Epithelial cell of proximal tubule (primary cell): ENCODE measurements at regions not wholly inside any gene's neighbourhood (a gene's known extent, or its start where the extent isn't known, plus 50 kb on each side); places are given as distances from the start of the nearest gene placed in this dataset.
"Not testable (repeated sequence)": the region's sequence is repeated elsewhere in the genome, so short reads cannot be mapped to it uniquely, and the experiment has no call there.

Source experiments
- DNase-seq: peaks from one replicate; pipeline ENCODE4 v3.0.0-alpha.2; 2011; ENCODE audit warnings: low read depth
- H3K4me3 ChIP-seq: 2 replicates; pipeline ENCODE4 v1.5.1; 2011; ENCODE audit warnings: low read depth, mild to moderate bottlenecking, low read length
- CTCF ChIP-seq: conservative IDR thresholded peaks from 2 replicates; pipeline ENCODE4 v1.5.1; 2012; ENCODE audit warnings: low read depth, mild to moderate bottlenecking, low read length

- DNase-seq: no peak
- no peak overlapping the region for H3K4me3 ChIP-seq
- no peak for TF ChIP-seq CTCF
These were observed 274.6 kb upstream of the ZNF32 start for GRCh38 chr10:43923328-43923727.

- TF ChIP-seq CTCF: no peak
- H3K4me3 ChIP-seq: no peak overlapping the region
- no peak for DNase-seq
These were observed 273.9 kb upstream of the ZNF32 start for GRCh38 chr10:43922335-43923280.

GRCh38 chr10:43921881-43922280 is 273.2 kb upstream of the ZNF32 start:
- no peak for TF ChIP-seq CTCF
- no peak overlapping the region for H3K4me3 ChIP-seq
- DNase-seq: no peak

- TF ChIP-seq CTCF: no peak
- H3K4me3 ChIP-seq: no peak overlapping the region
- no peak for DNase-seq
These were observed 272.8 kb upstream of the ZNF32 start for GRCh38 chr10:43921478-43921877.

- H3K4me3 ChIP-seq, DNase-seq: not testable (repeated sequence)
These were observed 271.6 kb upstream of the ZNF32 start for GRCh38 chr10:43920236-43920758.

GRCh38 chr10:43913676-43914235 is 265.1 kb upstream of the ZNF32 start:
- TF ChIP-seq CTCF: no peak
- DNase-seq: no peak
- no peak overlapping the region for H3K4me3 ChIP-seq

GRCh38 chr10:43912469-43912868 is 263.8 kb upstream of the ZNF32 start:
- H3K4me3 ChIP-seq: no peak overlapping the region
- no peak for TF ChIP-seq CTCF

More at GRCh38 chr10:43912469-43912868, 263.8 kb upstream of the ZNF32 start:
- DNase-seq: no peak
